Osteoblast (primary cell): ENCODE measurements at regions not wholly inside any gene's neighbourhood (a gene's known extent, or its start where the extent isn't known, plus 50 kb on each side); places are given as distances from the start of the nearest gene placed in this dataset.

Experiments
- DNase-seq: peaks from one replicate; pipeline ENCODE4 v3.0.0; 2011; ENCODE audit warnings: low spot score, mixed read lengths; ENCODE audit not compliant: insufficient read length; ENCODE audit errors: missing footprints
- H2AFZ ChIP-seq: 2 replicates; pipeline ENCODE4 v1.6.0; 2011; ENCODE audit warnings: mild to moderate bottlenecking, low read length
- H3K27ac ChIP-seq: 2 replicates; pipeline ENCODE4 v1.5.1; 2011; ENCODE audit warnings: mild to moderate bottlenecking, low read depth, low read length, moderate library complexity
- H3K27me3 ChIP-seq: 2 replicates; pipeline ENCODE4 v1.6.0; 2012; ENCODE audit warnings: mild to moderate bottlenecking, control low read depth, inconsistent platforms, low read length, moderate library complexity; ENCODE audit not compliant: insufficient read depth
- H3K36me3 ChIP-seq: 2 replicates; pipeline ENCODE4 v1.5.1; 2011; ENCODE audit warnings: mild to moderate bottlenecking, low read length, control low read depth, moderate library complexity; ENCODE audit not compliant: insufficient read depth
- H3K4me1 ChIP-seq: 2 replicates; pipeline ENCODE4 v1.5.1; 2011; ENCODE audit warnings: mild to moderate bottlenecking, low read length, control low read depth, moderate library complexity; ENCODE audit not compliant: insufficient read depth
- H3K4me2 ChIP-seq: 2 replicates; pipeline ENCODE4 v1.6.0; 2011; ENCODE audit warnings: mild to moderate bottlenecking, low read length; ENCODE audit not compliant: insufficient read depth
- H3K4me3 ChIP-seq: fragments of 200-600 bp; sonication (generic); 3 replicates; pipeline ENCODE4 v1.5.1; 2012; ENCODE audit warnings: mild to moderate bottlenecking, low read length, inconsistent platforms; ENCODE audit not compliant: insufficient read depth
- H3K79me2 ChIP-seq: 2 replicates; pipeline ENCODE4 v1.6.0; 2012; ENCODE audit warnings: mild to moderate bottlenecking, low read length, control low read depth, inconsistent platforms; ENCODE audit not compliant: insufficient read depth
- H3K9me3 ChIP-seq: 2 replicates; pipeline ENCODE4 v1.5.1; 2011; ENCODE audit warnings: low read depth, low read length, control low read depth
- H4K20me1 ChIP-seq: 2 replicates; pipeline ENCODE4 v1.6.0; 2012; ENCODE audit warnings: mild to moderate bottlenecking, low read length, control low read depth; ENCODE audit not compliant: insufficient read depth
- CTCF ChIP-seq: IDR thresholded peaks from 2 replicates; pipeline ENCODE4 v1.5.1; 2011; ENCODE audit warnings: mild to moderate bottlenecking, low read depth, low read length, moderate library complexity; ENCODE audit errors: extremely low read depth

- Histone ChIP-seq H4K20me1 (no peaks in the 10 kb centered on the region), H3K27me3 (no peaks in the 10 kb centered on the region), H3K4me1 (no peaks in the 10 kb centered on the region), H3K36me3 (no peaks in the 10 kb centered on the region), H3K27ac (no peak overlapping the region), H3K4me2 (no peak overlapping the region), H3K4me3 (no peak overlapping the region), H3K79me2 (no peaks in the 10 kb centered on the region), H2AFZ (no peak overlapping the region), H3K9me3 (peaks cover 2% of the 10 kb centered on the region)
- TF ChIP-seq CTCF, result no peak
- no peak for DNase-seq
Measured at GRCh38 chr18:72058851-72059250, 485.3 kb downstream of the CBLN2 start.

DNA sequence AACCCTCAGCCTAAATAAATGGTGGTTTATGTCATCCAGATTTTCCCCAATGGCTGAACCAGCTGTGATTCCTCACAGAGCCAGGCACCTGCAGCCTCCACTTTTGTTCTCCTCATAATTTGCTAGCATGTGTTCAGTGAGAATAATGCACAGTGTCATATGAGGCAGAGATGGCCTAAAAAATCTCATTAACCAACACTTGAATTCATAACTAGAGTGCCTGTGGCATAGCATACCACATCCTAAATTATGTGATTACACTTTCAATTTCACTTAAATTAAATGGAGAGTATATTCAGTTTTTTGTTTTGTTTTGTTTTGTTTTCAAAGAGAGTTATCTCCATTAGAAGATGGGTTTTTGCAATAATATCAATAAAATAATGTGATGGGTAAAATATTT is 488.0 kb downstream of the CBLN2 start:
- H3K27me3 ChIP-seq, result no peaks in the 10 kb centered on the region
- no peak for TF ChIP-seq CTCF
- no peak overlapping the region for H3K4me3 ChIP-seq
- no peak overlapping the region for H2AFZ ChIP-seq
- no peak for DNase-seq
- H3K36me3 ChIP-seq, result no peaks in the 10 kb centered on the region
- no peaks in the 10 kb centered on the region for H3K9me3 ChIP-seq
- no peak overlapping the region for H3K4me2 ChIP-seq
- no peaks in the 10 kb centered on the region for H3K4me1 ChIP-seq
- no peaks in the 10 kb centered on the region for H4K20me1 ChIP-seq
- no peak overlapping the region for H3K27ac ChIP-seq
- no peaks in the 10 kb centered on the region for H3K79me2 ChIP-seq

DNA sequence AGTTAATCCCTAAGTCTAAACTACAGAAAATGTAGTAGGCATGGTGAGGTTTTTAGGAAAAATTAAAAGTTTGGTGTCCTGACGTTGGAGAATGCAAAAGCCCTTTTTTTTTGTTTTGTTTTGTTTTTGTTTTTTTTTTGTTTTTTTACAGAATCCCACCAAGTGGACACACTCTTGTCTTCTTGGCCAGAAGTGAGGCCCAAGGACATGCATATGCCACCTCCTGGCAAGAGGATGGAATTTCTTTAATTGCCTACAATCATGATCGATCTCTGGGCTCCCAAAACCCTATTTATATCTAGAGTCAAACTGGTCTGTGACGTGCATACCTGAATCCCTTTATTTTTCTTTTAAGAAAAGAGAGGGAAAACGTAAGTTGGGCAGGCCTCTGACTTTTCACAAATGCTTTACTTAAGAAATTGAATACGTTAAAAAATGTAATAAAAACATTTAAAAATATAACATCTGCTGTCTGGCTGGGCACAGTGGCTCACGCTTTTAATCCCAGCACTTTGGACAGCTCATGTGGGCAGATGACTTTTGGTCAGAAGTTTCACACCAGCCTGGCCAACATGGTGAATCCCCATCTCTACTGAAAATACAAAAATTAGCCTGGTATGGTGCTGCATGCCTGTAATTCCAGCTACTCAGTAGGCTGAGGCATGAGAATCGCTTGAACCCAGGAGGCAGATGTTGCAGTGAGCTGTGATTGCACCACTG is 502.7 kb downstream of the CBLN2 start:
- Histone ChIP-seq H3K4me3 (no peak overlapping the region), H4K20me1 (no peaks in the 10 kb centered on the region), H3K9me3 (peaks cover 4% of the 10 kb centered on the region), H3K27me3 (no peaks in the 10 kb centered on the region), H3K36me3 (no peaks in the 10 kb centered on the region), H3K4me1 (no peaks in the 10 kb centered on the region), H3K4me2 (no peak overlapping the region), H2AFZ (no peak overlapping the region), H3K27ac (no peak overlapping the region), H3K79me2 (no peaks in the 10 kb centered on the region)
- no peak for TF ChIP-seq CTCF
- DNase-seq, result no peak

DNA sequence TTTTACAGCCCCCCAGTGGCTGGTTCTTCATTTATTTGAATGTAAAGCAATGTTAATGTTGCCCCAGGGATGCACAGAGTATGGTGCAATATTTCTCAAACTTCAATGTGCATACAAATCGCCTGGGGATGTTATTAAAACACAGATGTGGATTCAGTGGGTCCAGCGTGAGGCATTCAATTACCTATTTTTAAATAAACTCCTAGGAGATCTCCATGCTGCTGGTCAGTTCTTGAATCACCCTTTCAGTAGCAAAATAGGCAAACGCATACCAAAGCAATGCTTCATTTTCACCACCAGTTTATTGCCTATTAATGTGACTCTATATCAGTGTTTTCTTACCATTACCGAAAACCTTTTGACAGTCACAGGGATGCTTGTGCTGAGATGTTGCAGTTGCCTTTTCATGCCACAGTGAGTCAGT is 530.7 kb downstream of the CBLN2 start:
- Histone ChIP-seq H4K20me1 (no peaks in the 10 kb centered on the region), H3K27me3 (no peaks in the 10 kb centered on the region), H3K4me2 (no peak overlapping the region), H2AFZ (no peak overlapping the region), H3K4me3 (no peak overlapping the region), H3K4me1 (no peaks in the 10 kb centered on the region), H3K9me3 (peaks cover 3% of the 10 kb centered on the region), H3K27ac (no peak overlapping the region), H3K36me3 (no peaks in the 10 kb centered on the region), H3K79me2 (no peaks in the 10 kb centered on the region)
- no peak for TF ChIP-seq CTCF
- DNase-seq, result no peak
